Liver (tissue), 3 donors: ENCODE measurements at regions not wholly inside any gene's neighbourhood (a gene's known extent, or its start where the extent isn't known, plus 50 kb on each side); places are given as distances from the start of the nearest gene placed in this dataset.
"Not testable (repeated sequence)": the region's sequence is repeated elsewhere in the genome, so short reads cannot be mapped to it uniquely, and the experiment has no call there.

ENCODE experiments used
- ATF3 ChIP-seq: IDR thresholded peaks from 2 replicates; pipeline ENCODE4 v1.6.1; 2016; ENCODE audit warnings: antibody characterized with exemption
- FOXA1 ChIP-seq: IDR thresholded peaks from 2 replicates; pipeline ENCODE4 v1.6.1; 2016; ENCODE audit warnings: antibody characterized with exemption
- GABPA ChIP-seq, 2 donors: IDR thresholded peaks in 1 of 2; conservative IDR thresholded peaks in 1 of 2; 2 replicates each; pipeline ENCODE4 v1.6.1; 2016; ENCODE audit warnings: antibody characterized with exemption in 2 of 2, mild to moderate bottlenecking in 1 of 2, moderate library complexity in 1 of 2
- HNF4G ChIP-seq: IDR thresholded peaks from 2 replicates; pipeline ENCODE4 v1.6.1; 2016; ENCODE audit warnings: antibody characterized with exemption
- JUND ChIP-seq, 2 donors: IDR thresholded peaks; 2 replicates each; pipeline ENCODE4 v1.6.1; 2016; ENCODE audit warnings: antibody characterized with exemption in 2 of 2
- RAD21 ChIP-seq, 2 donors: IDR thresholded peaks; 2 replicates each; pipeline ENCODE4 v1.6.1; 2016; ENCODE audit warnings: antibody characterized with exemption in 2 of 2, mild to moderate bottlenecking in 2 of 2
- REST ChIP-seq: IDR thresholded peaks from 2 replicates; pipeline ENCODE4 v1.6.1; 2016; ENCODE audit warnings: antibody characterized with exemption, mild to moderate bottlenecking
- SP1 ChIP-seq: IDR thresholded peaks from 2 replicates; pipeline ENCODE4 v1.6.1; 2018; ENCODE audit warnings: antibody characterized with exemption, mild to moderate bottlenecking
- TAF1 ChIP-seq: conservative IDR thresholded peaks from 2 replicates; pipeline ENCODE4 v1.6.1; 2016; ENCODE audit warnings: antibody characterized with exemption, mild to moderate bottlenecking
- YY1 ChIP-seq: IDR thresholded peaks from 2 replicates; pipeline ENCODE4 v1.6.1; 2016; ENCODE audit warnings: antibody characterized with exemption, mild to moderate bottlenecking
- ZBTB33 ChIP-seq: IDR thresholded peaks from 2 replicates; pipeline ENCODE4 v1.6.1; 2016; ENCODE audit warnings: antibody characterized with exemption
- TF ChIP-seq, protein P1 (sequence below): fragments of 150-350 bp; IDR thresholded peaks from 2 replicates; pipeline ENCODE4 v1.5.1; 2017; ENCODE audit warnings: improper control_type of control experiment, low read depth, low read length; ENCODE audit not compliant: missing input control
- donor health status: healthy.
- donor health status: healthy.

- TF ChIP-seq, protein P1, sequence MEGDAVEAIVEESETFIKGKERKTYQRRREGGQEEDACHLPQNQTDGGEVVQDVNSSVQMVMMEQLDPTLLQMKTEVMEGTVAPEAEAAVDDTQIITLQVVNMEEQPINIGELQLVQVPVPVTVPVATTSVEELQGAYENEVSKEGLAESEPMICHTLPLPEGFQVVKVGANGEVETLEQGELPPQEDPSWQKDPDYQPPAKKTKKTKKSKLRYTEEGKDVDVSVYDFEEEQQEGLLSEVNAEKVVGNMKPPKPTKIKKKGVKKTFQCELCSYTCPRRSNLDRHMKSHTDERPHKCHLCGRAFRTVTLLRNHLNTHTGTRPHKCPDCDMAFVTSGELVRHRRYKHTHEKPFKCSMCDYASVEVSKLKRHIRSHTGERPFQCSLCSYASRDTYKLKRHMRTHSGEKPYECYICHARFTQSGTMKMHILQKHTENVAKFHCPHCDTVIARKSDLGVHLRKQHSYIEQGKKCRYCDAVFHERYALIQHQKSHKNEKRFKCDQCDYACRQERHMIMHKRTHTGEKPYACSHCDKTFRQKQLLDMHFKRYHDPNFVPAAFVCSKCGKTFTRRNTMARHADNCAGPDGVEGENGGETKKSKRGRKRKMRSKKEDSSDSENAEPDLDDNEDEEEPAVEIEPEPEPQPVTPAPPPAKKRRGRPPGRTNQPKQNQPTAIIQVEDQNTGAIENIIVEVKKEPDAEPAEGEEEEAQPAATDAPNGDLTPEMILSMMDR, result not testable (repeated sequence)
- not testable (repeated sequence) for TF ChIP-seq GABPA (IDR thresholded peaks at IDR 0.05 in 1 of 2, conservative IDR thresholded peaks at IDR 0.05 in 1 of 2); SP1; FOXA1; ZBTB33; REST; ATF3; TAF1; JUND (IDR thresholded peaks at IDR 0.05); RAD21 (IDR thresholded peaks at IDR 0.05); HNF4G; YY1
Observed at GRCh38 chrY:3213183-3213582, 278.0 kb downstream of the ZFY start.
